Activated B cell treated with CpG ODN at 0.5 μM for 24 hours (primary cell): ENCODE measurements at regions not wholly inside any gene's neighbourhood (a gene's known extent, or its start where the extent isn't known, plus 50 kb on each side); places are given as distances from the start of the nearest gene placed in this dataset.
"Not testable (repeated sequence)": the region's sequence is repeated elsewhere in the genome, so short reads cannot be mapped to it uniquely, and the experiment has no call there.

Source experiments
- ATAC-seq: fragments of 200-7000 bp; cut with Tn5 transposase; one replicate; pipeline ENCODE4 v1.10.0; 2021; ENCODE audit warnings: low read depth, mild to moderate bottlenecking, moderate library complexity
- CTCF ChIA-PET: fragments of 350-600 bp; sonication (Branson Sonifier 250); formaldehyde crosslinking; loops from one replicate; lab custom pipeline; 2021; ENCODE audit warnings: antibody characterized with exemption; lab: Charles Lee
- POLR2A ChIA-PET: fragments of 350-600 bp; sonication (Branson Sonifier 250); formaldehyde crosslinking; loops from one replicate; lab custom pipeline; 2021; ENCODE audit warnings: antibody characterized with exemption; lab: Charles Lee
- DNase-seq: peaks from one replicate; pipeline ENCODE4 v3.0.0; 2022
- H3K27ac Mint-ChIP-seq: one replicate; pipeline ENCODE4 v1.8.0; 2020; ENCODE audit warnings: mixed read lengths
- H3K27me3 Mint-ChIP-seq: one replicate; pipeline ENCODE4 v1.8.0; 2021; ENCODE audit warnings: mixed read lengths
- H3K36me3 Mint-ChIP-seq: one replicate; pipeline ENCODE4 v1.8.0; 2021; ENCODE audit warnings: low read depth, mixed read lengths
- H3K4me1 Mint-ChIP-seq: one replicate; pipeline ENCODE4 v1.8.0; 2021; ENCODE audit warnings: mixed read lengths
- H3K4me3 Mint-ChIP-seq: one replicate; pipeline ENCODE4 v1.8.0; 2020; ENCODE audit warnings: mild to moderate bottlenecking, mixed read lengths
- H3K9me3 Mint-ChIP-seq: one replicate; pipeline ENCODE4 v1.8.0; 2020; ENCODE audit warnings: mixed read lengths
- CTCF ChIP-seq: fragments of 200-600 bp; IDR thresholded peaks from one replicate; pipeline ENCODE4 v1.8.0; 2022; ENCODE audit warnings: antibody characterized with exemption, mild to moderate bottlenecking
- intact Hi-C: fragments of 100-400 bp; cut with micrococcal nuclease; formaldehyde crosslinking; loops from one replicate; pipeline ENCODE4 v1.15.1; 2024

DNA sequence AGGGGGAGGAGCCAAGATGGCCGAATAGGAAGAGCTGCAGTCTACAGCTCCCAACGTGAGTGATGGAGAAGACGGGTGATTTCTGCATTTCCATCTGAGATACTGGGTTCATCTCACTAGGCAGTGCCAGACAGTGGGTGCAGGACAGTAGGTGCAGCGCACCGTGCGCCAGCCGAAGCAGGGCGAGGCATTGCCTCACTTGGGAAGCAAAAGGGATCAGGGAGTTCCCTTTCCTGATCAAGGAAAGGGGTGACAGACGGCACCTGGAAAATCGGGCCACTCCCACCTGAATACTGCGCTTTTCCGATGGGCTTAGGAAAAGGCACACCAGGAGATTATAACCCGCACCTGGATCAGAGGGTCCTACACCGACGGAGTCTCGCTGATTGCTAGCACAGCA lies 121.1 kb upstream of the SESTD1 start:
- intact Hi-C loops, H3K4me1 Mint-ChIP-seq, CTCF ChIA-PET, ATAC-seq, H3K4me3 Mint-ChIP-seq, POLR2A ChIA-PET, H3K27ac Mint-ChIP-seq, H3K9me3 Mint-ChIP-seq, H3K36me3 Mint-ChIP-seq, DNase-seq: not testable (repeated sequence)
- H3K27me3 Mint-ChIP-seq: peaks cover 19% of the 10 kb centered on the region

DNA sequence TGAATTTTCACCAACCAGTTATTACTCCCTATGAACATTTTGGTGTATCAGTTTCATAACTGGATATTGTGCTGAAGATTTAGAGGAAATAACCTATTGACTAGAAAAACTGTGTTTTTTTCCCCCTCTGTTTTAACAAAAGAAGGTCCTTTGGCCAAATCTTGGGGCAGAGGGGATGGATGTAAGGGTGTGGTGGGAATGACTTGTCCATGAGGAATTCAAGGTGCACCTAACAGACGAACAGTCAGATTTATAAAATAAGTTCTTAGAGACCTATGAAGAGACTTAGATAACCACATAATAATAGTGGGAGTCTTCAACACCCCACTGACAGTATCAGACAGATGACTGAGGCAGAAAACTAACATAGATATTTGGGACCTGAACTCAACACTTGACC lies 119.3 kb upstream of the SESTD1 start:
- Mint-ChIP-seq H3K27ac (no peak overlapping the region), H3K9me3 (no peaks in the 10 kb centered on the region), H3K36me3 (no peaks in the 10 kb centered on the region), H3K27me3 (peaks cover 23% of the 10 kb centered on the region), H3K4me1 (no peaks in the 10 kb centered on the region), H3K4me3 (no peak overlapping the region)
- DNase-seq (no peak), ATAC-seq (no peak)
- intact Hi-C loops: no loop called here
- CTCF ChIA-PET: no interaction called here
- POLR2A ChIA-PET: no interaction called here
- TF ChIP-seq CTCF: no peak

DNA sequence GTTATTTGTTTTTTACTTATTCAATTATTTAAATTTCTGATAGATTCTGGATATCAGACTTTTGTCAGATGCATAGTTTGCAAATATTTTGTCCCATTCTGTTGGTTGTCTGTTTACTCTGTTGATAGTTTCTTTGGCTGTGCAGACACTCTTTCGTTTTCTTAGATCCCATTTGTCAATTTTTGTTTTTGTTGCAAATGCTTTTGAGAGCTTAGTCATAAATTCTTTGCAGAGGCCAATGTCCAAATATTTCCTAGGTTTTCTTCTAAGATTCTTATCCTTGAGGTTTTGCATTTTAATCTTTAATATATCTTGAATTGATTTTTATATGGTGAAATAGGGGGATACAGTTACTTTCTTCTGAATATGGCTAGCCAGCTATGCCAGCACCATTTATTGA lies 112.7 kb upstream of the SESTD1 start:
- ChIA-PET CTCF (no interaction called here), POLR2A (no interaction called here)
- H3K27ac Mint-ChIP-seq: no peak overlapping the region
- no peaks in the 10 kb centered on the region for H3K36me3 Mint-ChIP-seq
- H3K4me3 Mint-ChIP-seq: no peak overlapping the region
- H3K9me3 Mint-ChIP-seq: no peaks in the 10 kb centered on the region
- no peaks in the 10 kb centered on the region for H3K4me1 Mint-ChIP-seq
- peaks cover 19% of the 10 kb centered on the region for H3K27me3 Mint-ChIP-seq
- no peak for ATAC-seq
- intact Hi-C loops: no loop called here
- TF ChIP-seq CTCF: no peak
- DNase-seq: no peak

DNA sequence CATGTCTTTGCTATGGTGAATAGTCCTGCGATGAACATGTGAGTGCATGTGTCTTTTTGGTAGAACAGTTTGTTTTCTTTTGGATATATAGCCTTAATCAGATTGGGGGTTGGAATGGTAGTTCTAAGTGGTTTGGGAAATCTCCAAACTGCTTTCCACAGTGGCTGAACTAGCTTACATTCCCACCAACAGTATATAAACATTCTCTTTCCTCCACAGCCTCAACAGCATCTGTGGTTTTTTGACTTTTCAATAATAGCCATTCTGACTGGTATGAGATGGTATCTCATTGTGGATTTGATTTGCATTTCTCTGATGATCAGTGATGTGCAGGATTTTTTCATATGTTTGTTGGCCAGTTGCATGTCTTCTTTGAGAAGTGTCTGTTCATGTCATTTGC lies 112.2 kb upstream of the SESTD1 start:
- TF ChIP-seq CTCF: no peak
- H3K27me3 Mint-ChIP-seq: peaks cover 19% of the 10 kb centered on the region
- POLR2A ChIA-PET: no interaction called here
- CTCF ChIA-PET: no interaction called here
- DNase-seq: no peak
- H3K36me3 Mint-ChIP-seq: no peaks in the 10 kb centered on the region
- no peaks in the 10 kb centered on the region for H3K4me1 Mint-ChIP-seq
- intact Hi-C loops: no loop called here
- H3K27ac Mint-ChIP-seq: no peak overlapping the region
- ATAC-seq: no peak
- H3K4me3 Mint-ChIP-seq: no peak overlapping the region
- H3K9me3 Mint-ChIP-seq: no peaks in the 10 kb centered on the region

DNA sequence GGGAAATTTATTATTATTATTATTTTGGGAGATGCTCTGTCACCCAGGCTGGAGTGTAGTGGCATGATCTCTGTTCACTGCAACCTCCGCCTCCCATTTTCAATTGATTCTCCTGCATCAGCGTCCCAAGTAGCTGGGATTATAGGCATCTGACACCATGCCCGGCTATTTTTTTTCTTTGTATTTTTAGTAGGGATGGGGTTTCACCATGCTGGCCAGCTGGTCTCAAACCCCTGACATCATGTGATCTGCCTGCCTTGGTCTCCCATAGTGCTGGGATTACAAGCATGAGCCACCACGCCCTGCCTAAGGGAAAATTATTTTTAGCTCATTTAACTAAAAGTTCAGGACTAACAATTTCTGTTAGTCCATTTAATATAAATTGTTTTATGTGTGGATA lies 109.2 kb upstream of the SESTD1 start:
- H3K4me1 Mint-ChIP-seq: peaks cover 5% of the 10 kb centered on the region
- H3K27ac Mint-ChIP-seq: no peak overlapping the region
- intact Hi-C loops: no loop called here
- no peak overlapping the region for H3K4me3 Mint-ChIP-seq
- no peak for TF ChIP-seq CTCF
- peaks cover 14% of the 10 kb centered on the region for H3K27me3 Mint-ChIP-seq
- no peaks in the 10 kb centered on the region for H3K36me3 Mint-ChIP-seq
- ChIA-PET CTCF (no interaction called here), POLR2A (no interaction called here)
- ATAC-seq (no peak), DNase-seq (no peak)
- no peaks in the 10 kb centered on the region for H3K9me3 Mint-ChIP-seq

DNA sequence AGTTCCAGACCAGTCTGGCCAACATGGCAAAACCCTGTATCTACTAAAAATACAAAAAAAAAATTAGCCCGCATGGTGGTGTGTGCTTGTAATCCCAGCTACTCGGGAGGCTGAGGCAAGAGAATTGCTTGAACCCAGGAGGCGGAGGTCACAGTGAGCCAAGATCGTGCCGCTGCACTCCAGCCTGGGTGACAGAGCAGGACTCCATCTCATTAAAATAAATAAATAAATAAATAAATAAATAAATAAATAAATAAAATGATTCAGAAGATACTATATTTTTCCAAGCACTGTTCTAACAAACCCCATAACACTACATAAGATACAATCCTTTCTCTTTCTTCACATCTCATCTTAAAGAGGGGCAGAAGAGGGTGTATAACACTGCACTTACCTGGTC lies 100.9 kb upstream of the SESTD1 start:
- H3K4me1 Mint-ChIP-seq: peaks cover 11% of the 10 kb centered on the region
- DNase-seq, H3K27me3 Mint-ChIP-seq, H3K4me3 Mint-ChIP-seq, H3K36me3 Mint-ChIP-seq, CTCF ChIA-PET, H3K27ac Mint-ChIP-seq, intact Hi-C loops, ATAC-seq, POLR2A ChIA-PET, H3K9me3 Mint-ChIP-seq: not testable (repeated sequence)
